Activated T-helper 17 cell treated with anti-CD3 and anti-CD28 coated beads, Interleukin-2, amount 50 U/mL, for 72 hours (primary cell): ENCODE measurements at regions not wholly inside any gene's neighbourhood (a gene's known extent, or its start where the extent isn't known, plus 50 kb on each side); places are given as distances from the start of the nearest gene placed in this dataset.

Source experiments
- ATAC-seq: fragments of 150-1000 bp; cut with Tn5 transposase; replicated peaks from 2 replicates; pipeline ENCODE4 v1.10.0; 2021; ENCODE audit warnings: mild to moderate bottlenecking, moderate library complexity
- H3K27ac Mint-ChIP-seq: one replicate; pipeline ENCODE4 v1.8.0; 2022; ENCODE audit warnings: mixed read lengths
- H3K27me3 Mint-ChIP-seq: one replicate; pipeline ENCODE4 v1.8.0; 2022; ENCODE audit warnings: mixed read lengths
- H3K36me3 Mint-ChIP-seq: one replicate; pipeline ENCODE4 v1.8.0; 2022; ENCODE audit warnings: low read depth, mild to moderate bottlenecking, mixed read lengths
- H3K4me1 Mint-ChIP-seq: one replicate; pipeline ENCODE4 v1.8.0; 2022; ENCODE audit warnings: mixed read lengths
- H3K4me3 Mint-ChIP-seq: one replicate; pipeline ENCODE4 v1.8.0; 2022; ENCODE audit warnings: mild to moderate bottlenecking, mixed read lengths
- H3K9me3 Mint-ChIP-seq: one replicate; pipeline ENCODE4 v1.8.0; 2022; ENCODE audit warnings: mixed read lengths

- no peaks in the 10 kb centered on the region for H3K27me3 Mint-ChIP-seq
- H3K36me3 Mint-ChIP-seq = no peaks in the 10 kb centered on the region
- ATAC-seq = no peak
- H3K4me3 Mint-ChIP-seq = no peak overlapping the region
- H3K27ac Mint-ChIP-seq = no peak overlapping the region
- H3K9me3 Mint-ChIP-seq = peaks cover 3% of the 10 kb centered on the region
- no peaks in the 10 kb centered on the region for H3K4me1 Mint-ChIP-seq
These were observed 166.6 kb downstream of the DKK2 start for GRCh38 chr4:106869551-106869950.

- no peak overlapping the region for H3K4me3 Mint-ChIP-seq
- no peak overlapping the region for H3K27ac Mint-ChIP-seq
- no peaks in the 10 kb centered on the region for H3K27me3 Mint-ChIP-seq
- ATAC-seq = no peak
- peaks cover 3% of the 10 kb centered on the region for H3K9me3 Mint-ChIP-seq
- no peaks in the 10 kb centered on the region for H3K4me1 Mint-ChIP-seq
- no peaks in the 10 kb centered on the region for H3K36me3 Mint-ChIP-seq
These were observed 167.6 kb downstream of the DKK2 start for GRCh38 chr4:106868381-106869035.

- H3K9me3 Mint-ChIP-seq = peaks cover 3% of the 10 kb centered on the region
- H3K4me3 Mint-ChIP-seq = no peak overlapping the region
- no peaks in the 10 kb centered on the region for H3K27me3 Mint-ChIP-seq
- no peak for ATAC-seq
- H3K27ac Mint-ChIP-seq = no peak overlapping the region
- H3K36me3 Mint-ChIP-seq = no peaks in the 10 kb centered on the region
- H3K4me1 Mint-ChIP-seq = no peaks in the 10 kb centered on the region
These were observed 171.9 kb downstream of the DKK2 start for GRCh38 chr4:106864231-106864630.

GRCh38 chr4:106854569-106855351, 181.4 kb downstream of the DKK2 start:
- Mint-ChIP-seq H3K36me3 (no peaks in the 10 kb centered on the region), H3K27ac (no peak overlapping the region), H3K9me3 (no peaks in the 10 kb centered on the region), H3K4me1 (no peaks in the 10 kb centered on the region), H3K27me3 (no peaks in the 10 kb centered on the region), H3K4me3 (no peak overlapping the region)
- no peak for ATAC-seq

GRCh38 chr4:106852426-106852825, 183.7 kb downstream of the DKK2 start:
- ATAC-seq = no peak
- Mint-ChIP-seq H3K4me1 (no peaks in the 10 kb centered on the region), H3K27me3 (no peaks in the 10 kb centered on the region), H3K9me3 (no peaks in the 10 kb centered on the region), H3K4me3 (no peak overlapping the region), H3K27ac (no peak overlapping the region), H3K36me3 (no peaks in the 10 kb centered on the region)

GRCh38 chr4:106851726-106852125, 184.4 kb downstream of the DKK2 start:
- Mint-ChIP-seq H3K4me1 (no peaks in the 10 kb centered on the region), H3K27me3 (no peaks in the 10 kb centered on the region), H3K36me3 (no peaks in the 10 kb centered on the region), H3K9me3 (no peaks in the 10 kb centered on the region), H3K27ac (no peak overlapping the region), H3K4me3 (no peak overlapping the region)
- ATAC-seq = no peak

- Mint-ChIP-seq H3K27ac (no peak overlapping the region), H3K4me3 (no peak overlapping the region), H3K9me3 (no peaks in the 10 kb centered on the region), H3K36me3 (no peaks in the 10 kb centered on the region), H3K4me1 (no peaks in the 10 kb centered on the region), H3K27me3 (no peaks in the 10 kb centered on the region)
- no peak for ATAC-seq
These were observed 185.4 kb downstream of the DKK2 start for GRCh38 chr4:106850691-106851090.

- no peak for ATAC-seq
- H3K27me3 Mint-ChIP-seq = no peaks in the 10 kb centered on the region
- H3K4me3 Mint-ChIP-seq = no peak overlapping the region
- no peak overlapping the region for H3K27ac Mint-ChIP-seq
- H3K36me3 Mint-ChIP-seq = no peaks in the 10 kb centered on the region
- no peaks in the 10 kb centered on the region for H3K9me3 Mint-ChIP-seq
- H3K4me1 Mint-ChIP-seq = no peaks in the 10 kb centered on the region
These were observed 200.2 kb downstream of the DKK2 start for GRCh38 chr4:106835919-106836318.

- Mint-ChIP-seq H3K4me3 (no peak overlapping the region), H3K36me3 (no peaks in the 10 kb centered on the region), H3K27ac (no peak overlapping the region), H3K4me1 (no peaks in the 10 kb centered on the region), H3K9me3 (peaks cover 4% of the 10 kb centered on the region), H3K27me3 (no peaks in the 10 kb centered on the region)
- ATAC-seq = no peak
These were observed 205.2 kb downstream of the DKK2 start for GRCh38 chr4:106830879-106831278.

GRCh38 chr4:106818764-106819163, 217.3 kb downstream of the DKK2 start:
- H3K4me3 Mint-ChIP-seq = no peak overlapping the region
- H3K27me3 Mint-ChIP-seq = no peaks in the 10 kb centered on the region
- H3K4me1 Mint-ChIP-seq = no peaks in the 10 kb centered on the region
- H3K9me3 Mint-ChIP-seq = peaks cover 2% of the 10 kb centered on the region
- H3K36me3 Mint-ChIP-seq = no peaks in the 10 kb centered on the region
- no peak overlapping the region for H3K27ac Mint-ChIP-seq
- ATAC-seq = no peak

- no peaks in the 10 kb centered on the region for H3K36me3 Mint-ChIP-seq
- no peak overlapping the region for H3K27ac Mint-ChIP-seq
- H3K27me3 Mint-ChIP-seq = no peaks in the 10 kb centered on the region
- H3K4me3 Mint-ChIP-seq = no peak overlapping the region
- no peak for ATAC-seq
- no peaks in the 10 kb centered on the region for H3K4me1 Mint-ChIP-seq
- no peaks in the 10 kb centered on the region for H3K9me3 Mint-ChIP-seq
These were observed 219.6 kb downstream of the DKK2 start for GRCh38 chr4:106816496-106816895.

- H3K27ac Mint-ChIP-seq = no peak overlapping the region
- no peak for ATAC-seq
- H3K9me3 Mint-ChIP-seq = no peaks in the 10 kb centered on the region
- H3K4me3 Mint-ChIP-seq = no peak overlapping the region
- H3K4me1 Mint-ChIP-seq = no peaks in the 10 kb centered on the region
- H3K36me3 Mint-ChIP-seq = no peaks in the 10 kb centered on the region
- no peaks in the 10 kb centered on the region for H3K27me3 Mint-ChIP-seq
These were observed 226.0 kb downstream of the DKK2 start for GRCh38 chr4:106810122-106810521.

GRCh38 chr4:106809076-106809475, 227.0 kb downstream of the DKK2 start:
- Mint-ChIP-seq H3K27me3 (no peaks in the 10 kb centered on the region), H3K36me3 (no peaks in the 10 kb centered on the region), H3K27ac (no peak overlapping the region), H3K4me1 (no peaks in the 10 kb centered on the region), H3K9me3 (no peaks in the 10 kb centered on the region), H3K4me3 (no peak overlapping the region)
- no peak for ATAC-seq

GRCh38 chr4:106806158-106806797, 229.8 kb downstream of the DKK2 start:
- H3K4me1 Mint-ChIP-seq = no peaks in the 10 kb centered on the region
- no peaks in the 10 kb centered on the region for H3K36me3 Mint-ChIP-seq
- ATAC-seq = no peak
- no peak overlapping the region for H3K27ac Mint-ChIP-seq
- H3K4me3 Mint-ChIP-seq = no peak overlapping the region
- H3K27me3 Mint-ChIP-seq = no peaks in the 10 kb centered on the region
- no peaks in the 10 kb centered on the region for H3K9me3 Mint-ChIP-seq

- no peaks in the 10 kb centered on the region for H3K9me3 Mint-ChIP-seq
- H3K27ac Mint-ChIP-seq = no peak overlapping the region
- no peaks in the 10 kb centered on the region for H3K36me3 Mint-ChIP-seq
- no peaks in the 10 kb centered on the region for H3K4me1 Mint-ChIP-seq
- H3K4me3 Mint-ChIP-seq = no peak overlapping the region
- ATAC-seq = no peak
- no peaks in the 10 kb centered on the region for H3K27me3 Mint-ChIP-seq
These were observed 233.0 kb downstream of the DKK2 start for GRCh38 chr4:106803083-106803482.
